ENCODE measurements at regions not wholly inside any gene's neighbourhood (a gene's known extent, or its start where the extent isn't known, plus 50 kb on each side); places are given as distances from the start of the nearest gene placed in this dataset.

DNA sequence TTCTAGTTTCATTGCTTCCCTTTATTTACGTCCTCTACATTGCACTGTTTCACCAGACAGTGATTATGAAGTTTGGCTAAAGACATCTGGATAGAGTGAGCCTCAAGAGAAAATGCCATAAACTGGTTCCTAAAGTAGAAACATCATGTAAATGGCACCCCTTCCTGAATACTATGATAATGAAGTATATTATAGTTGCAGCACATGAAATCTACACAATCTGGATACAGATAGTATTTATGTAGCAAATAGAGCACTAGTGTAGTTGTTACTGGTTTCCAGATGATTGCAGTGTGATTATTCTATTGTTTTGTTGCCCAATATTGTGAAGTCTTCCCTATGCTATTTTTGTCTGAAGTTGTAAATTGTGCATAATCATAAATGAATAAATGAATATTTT, 2786.9 kb upstream of the PCDH20 start:
- no peaks in the 10 kb centered on the region for H3K9me3 ChIP-seq
- no peaks in the 10 kb centered on the region for H3K4me1 ChIP-seq
- H3K36me3 ChIP-seq: no peaks in the 10 kb centered on the region
- no peak overlapping the region for H3K9ac ChIP-seq (ENCODE audit: low read depth in 2 of 2, low read length in 2 of 2)
- TF ChIP-seq, protein P1, sequence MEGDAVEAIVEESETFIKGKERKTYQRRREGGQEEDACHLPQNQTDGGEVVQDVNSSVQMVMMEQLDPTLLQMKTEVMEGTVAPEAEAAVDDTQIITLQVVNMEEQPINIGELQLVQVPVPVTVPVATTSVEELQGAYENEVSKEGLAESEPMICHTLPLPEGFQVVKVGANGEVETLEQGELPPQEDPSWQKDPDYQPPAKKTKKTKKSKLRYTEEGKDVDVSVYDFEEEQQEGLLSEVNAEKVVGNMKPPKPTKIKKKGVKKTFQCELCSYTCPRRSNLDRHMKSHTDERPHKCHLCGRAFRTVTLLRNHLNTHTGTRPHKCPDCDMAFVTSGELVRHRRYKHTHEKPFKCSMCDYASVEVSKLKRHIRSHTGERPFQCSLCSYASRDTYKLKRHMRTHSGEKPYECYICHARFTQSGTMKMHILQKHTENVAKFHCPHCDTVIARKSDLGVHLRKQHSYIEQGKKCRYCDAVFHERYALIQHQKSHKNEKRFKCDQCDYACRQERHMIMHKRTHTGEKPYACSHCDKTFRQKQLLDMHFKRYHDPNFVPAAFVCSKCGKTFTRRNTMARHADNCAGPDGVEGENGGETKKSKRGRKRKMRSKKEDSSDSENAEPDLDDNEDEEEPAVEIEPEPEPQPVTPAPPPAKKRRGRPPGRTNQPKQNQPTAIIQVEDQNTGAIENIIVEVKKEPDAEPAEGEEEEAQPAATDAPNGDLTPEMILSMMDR (IDR thresholded peaks at IDR 0.05): no peak
- no peak overlapping the region for H3K27ac ChIP-seq
- H3K27me3 ChIP-seq: no peaks in the 10 kb centered on the region
- intact Hi-C loops (cut with DNase I): no loop called here
- no peak overlapping the region for H3K4me3 ChIP-seq
- DNase-seq: no peak

DNA sequence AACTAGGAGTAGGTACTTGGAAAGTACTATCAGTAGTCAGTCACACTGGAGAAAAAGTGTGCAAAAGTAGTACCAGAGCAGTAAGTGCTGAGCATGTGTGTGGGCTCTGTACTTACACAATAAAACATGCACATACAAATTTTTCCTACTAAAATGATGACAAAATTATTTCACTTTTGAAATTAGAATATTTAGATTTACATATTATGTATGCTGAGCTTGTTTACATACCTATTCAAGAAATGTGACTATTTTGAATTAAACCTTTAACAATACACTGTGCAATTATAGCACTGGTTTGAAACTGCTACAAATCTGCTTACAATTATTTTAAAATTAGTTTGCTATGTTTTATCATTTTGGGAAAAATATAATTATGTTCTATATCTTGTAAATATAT, 2781.6 kb upstream of the PCDH20 start:
- H3K9me3 ChIP-seq: no peaks in the 10 kb centered on the region
- DNase-seq: no peak
- intact Hi-C loops (cut with DNase I): no loop called here

DNA sequence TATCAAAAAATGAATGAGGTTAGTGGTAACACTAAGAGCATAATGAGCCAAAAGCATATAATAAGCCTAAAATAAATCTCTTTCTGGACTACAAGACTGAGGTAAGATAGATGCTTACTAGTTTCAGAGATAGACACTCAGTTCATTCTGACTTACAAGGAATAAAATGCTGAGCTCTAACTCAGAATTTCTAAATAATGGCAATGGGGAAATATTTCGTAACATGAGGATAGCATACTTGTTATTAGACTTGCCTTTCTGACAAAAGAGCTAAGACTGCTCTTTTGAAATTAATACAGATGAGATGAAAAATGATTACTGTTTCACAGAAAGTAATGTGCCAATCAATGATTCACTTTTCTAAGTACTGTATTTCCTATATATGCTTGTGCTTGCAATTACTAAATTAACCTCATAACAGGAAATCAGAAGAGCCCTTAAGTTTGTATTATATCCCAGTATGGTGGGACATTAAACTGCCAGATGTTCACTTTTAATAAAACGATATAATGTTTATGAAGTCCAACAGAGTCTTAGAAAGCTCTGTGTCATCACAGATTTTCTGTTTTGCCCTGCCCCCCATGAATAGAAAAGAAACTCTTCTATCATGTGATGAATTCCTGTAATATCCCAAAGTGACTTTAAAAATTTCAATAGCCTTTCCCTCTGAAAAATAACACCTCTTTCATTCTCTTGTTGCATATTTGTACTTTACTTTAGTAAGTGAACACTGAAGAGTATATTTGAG, 2771.0 kb upstream of the PCDH20 start:
- TF ChIP-seq, protein P1 (IDR thresholded peaks at IDR 0.05): no peak
- Histone ChIP-seq H3K9me3 (no peaks in the 10 kb centered on the region), H3K27ac (no peak overlapping the region), H3K9ac (ENCODE audit: low read depth in 2 of 2, low read length in 2 of 2) (no peak overlapping the region), H3K4me1 (no peaks in the 10 kb centered on the region), H3K4me3 (no peak overlapping the region), H3K36me3 (no peaks in the 10 kb centered on the region), H3K27me3 (no peaks in the 10 kb centered on the region)
- no peak for DNase-seq
- intact Hi-C loops (cut with DNase I): no loop called here

More for the DNA sequence above, 2781.6 kb upstream of the PCDH20 start:
- no peak overlapping the region for H3K4me3 ChIP-seq
- H3K27ac ChIP-seq: no peak overlapping the region
- TF ChIP-seq, protein P1 (IDR thresholded peaks at IDR 0.05): no peak
- H3K36me3 ChIP-seq: no peaks in the 10 kb centered on the region
- H3K27me3 ChIP-seq: no peaks in the 10 kb centered on the region
- no peak overlapping the region for H3K9ac ChIP-seq (ENCODE audit: low read depth in 2 of 2, low read length in 2 of 2)
- H3K4me1 ChIP-seq: no peaks in the 10 kb centered on the region

DNA sequence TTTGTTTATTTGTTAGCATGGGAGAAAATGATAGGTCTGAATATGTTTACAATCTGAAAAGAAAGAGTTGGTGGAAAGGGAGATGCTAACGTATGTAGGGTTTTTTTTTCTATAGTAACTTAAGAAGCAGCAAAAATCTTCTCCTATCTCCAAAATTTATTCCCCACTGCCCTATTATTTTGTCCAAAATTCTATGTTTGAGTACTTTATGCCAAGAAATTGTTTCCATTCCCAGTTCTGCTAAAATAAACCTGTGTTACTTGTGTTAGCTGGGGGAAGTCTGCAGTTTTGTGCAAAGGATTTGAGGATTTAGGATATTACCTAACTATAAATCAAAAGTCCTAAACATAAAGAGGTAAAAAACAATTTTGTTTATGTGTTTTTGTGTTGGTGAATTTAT, 2770.4 kb upstream of the PCDH20 start:
- intact Hi-C loops (cut with DNase I): no loop called here
- Histone ChIP-seq H3K4me1 (no peaks in the 10 kb centered on the region), H3K27me3 (no peaks in the 10 kb centered on the region), H3K4me3 (no peak overlapping the region), H3K9ac (ENCODE audit: low read depth in 2 of 2, low read length in 2 of 2) (no peak overlapping the region), H3K9me3 (no peaks in the 10 kb centered on the region), H3K36me3 (no peaks in the 10 kb centered on the region), H3K27ac (no peak overlapping the region)
- no peak for DNase-seq
- TF ChIP-seq, protein P1 (IDR thresholded peaks at IDR 0.05): no peak

DNA sequence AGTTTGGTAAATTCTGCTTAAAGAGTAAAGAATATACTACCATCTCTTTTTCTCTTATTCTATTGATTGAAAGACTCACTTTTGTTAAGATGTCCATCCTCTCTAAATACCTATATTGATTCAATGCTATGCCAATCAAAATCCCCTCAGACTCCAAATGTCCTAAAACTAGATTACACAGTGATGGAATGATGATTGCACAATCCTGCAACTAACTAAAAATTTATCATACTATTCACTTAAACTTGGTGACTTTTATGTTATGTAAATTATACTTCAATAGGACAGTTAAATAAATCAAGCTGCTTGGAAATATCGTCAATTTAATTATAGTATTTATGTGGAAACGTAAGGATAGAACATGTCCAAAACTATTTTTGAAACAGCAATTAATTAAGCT, 2765.1 kb upstream of the PCDH20 start:
- H3K4me3 ChIP-seq: no peak overlapping the region
- no peak overlapping the region for H3K27ac ChIP-seq
- DNase-seq: no peak
- H3K36me3 ChIP-seq: no peaks in the 10 kb centered on the region
- TF ChIP-seq, protein P1 (IDR thresholded peaks at IDR 0.05): no peak
- H3K9ac ChIP-seq (ENCODE audit: low read depth in 2 of 2, low read length in 2 of 2): no peak overlapping the region
- intact Hi-C loops (cut with DNase I): no loop called here
- no peaks in the 10 kb centered on the region for H3K4me1 ChIP-seq
- H3K9me3 ChIP-seq: no peaks in the 10 kb centered on the region
- H3K27me3 ChIP-seq: no peaks in the 10 kb centered on the region

Measured in colonic mucosa (tissue), 4 donors.